Tibial nerve (tissue), 3 donors: ENCODE measurements at regions not wholly inside any gene's neighbourhood (a gene's known extent, or its start where the extent isn't known, plus 50 kb on each side); places are given as distances from the start of the nearest gene placed in this dataset.

Experiments
- CTCF ChIP-seq, 5 experiments: fragments of 200-600 bp in 3 of 5; fragments of 450-650 bp in 2 of 5; sonication (generic) in 3 of 5; IDR thresholded peaks; one replicate each; pipeline ENCODE4 v1.5.1; 2016 to 2019; ENCODE audit warnings: antibody characterized with exemption in 5 of 5, mild to moderate bottlenecking in 3 of 5, moderate library complexity in 2 of 5
- POLR2A ChIP-seq, 2 donors: fragments of 450-650 bp; IDR thresholded peaks; one replicate each; pipeline ENCODE4 v1.6.1; 2017; ENCODE audit warnings: antibody characterized with exemption in 2 of 2, mild to moderate bottlenecking in 2 of 2, moderate library complexity in 2 of 2

- TF ChIP-seq CTCF (IDR thresholded peaks at IDR 0.05), result no peak
- TF ChIP-seq POLR2A (IDR thresholded peaks at IDR 0.05), result no peak
These were observed 381.3 kb downstream of the DMRT2 start for GRCh38 chr9:1431461-1431860.
